GM23338 (cell line): ENCODE measurements at regions not wholly inside any gene's neighbourhood (a gene's known extent, or its start where the extent isn't known, plus 50 kb on each side); places are given as distances from the start of the nearest gene placed in this dataset.

ENCODE experiments used
- ATAC-seq: fragments of 200-7000 bp; cut with Tn5 transposase; 3 replicates; pipeline ENCODE4 v1.9.1; 2020
- DNase-seq: peaks from one replicate; pipeline ENCODE4 v3.0.0-alpha.2; 2015; ENCODE audit warnings: low spot score
- H2AFZ ChIP-seq: fragments of 200-600 bp; sonication (generic); 2 replicates; pipeline ENCODE4 v1.8.0; 2016; ENCODE audit warnings: antibody characterized with exemption, mild to moderate bottlenecking, moderate library complexity
- H3F3A ChIP-seq: fragments of 200-600 bp; sonication (generic); replicated peaks from 2 replicates; pipeline ENCODE4 v1.8.0; 2017; ENCODE audit warnings: antibody characterized with exemption, mixed run types, low read depth
- H3K27ac ChIP-seq: fragments of 200-600 bp; sonication (generic); 2 replicates; pipeline ENCODE4 v1.6.1; 2016; ENCODE audit warnings: low read depth
- H3K27me3 ChIP-seq: fragments of 200-600 bp; sonication (generic); 2 replicates; pipeline ENCODE4 v1.8.0; 2016; ENCODE audit warnings: mild to moderate bottlenecking, mixed run types, moderate library complexity; ENCODE audit not compliant: insufficient read depth
- H3K36me3 ChIP-seq: fragments of 200-600 bp; sonication (generic); 2 replicates; pipeline ENCODE4 v1.8.0; 2016; ENCODE audit warnings: mild to moderate bottlenecking; ENCODE audit not compliant: insufficient read depth
- H3K4me1 ChIP-seq: fragments of 200-600 bp; sonication (generic); 2 replicates; pipeline ENCODE4 v1.8.0; 2016; ENCODE audit warnings: mild to moderate bottlenecking, moderate library complexity; ENCODE audit not compliant: insufficient read depth
- H3K4me2 ChIP-seq: fragments of 200-600 bp; sonication (generic); 2 replicates; pipeline ENCODE4 v1.7.1; 2017; ENCODE audit warnings: mixed run types
- H3K4me3 ChIP-seq: fragments of 200-600 bp; sonication (generic); 2 replicates; pipeline ENCODE4 v1.6.1; 2016; ENCODE audit warnings: mixed run types
- H3K79me2 ChIP-seq: fragments of 200-600 bp; sonication (generic); replicated peaks from 2 replicates; pipeline ENCODE4 v1.8.0; 2017; ENCODE audit warnings: mild to moderate bottlenecking; ENCODE audit not compliant: insufficient read depth
- H3K9me2 ChIP-seq: fragments of 200-600 bp; sonication (generic); 2 replicates; pipeline ENCODE4 v1.8.0; 2017; ENCODE audit not compliant: insufficient read depth
- H4K20me1 ChIP-seq: fragments of 200-600 bp; sonication (generic); replicated peaks from 2 replicates; pipeline ENCODE4 v1.8.0; 2017; ENCODE audit warnings: mild to moderate bottlenecking; ENCODE audit not compliant: insufficient read depth
- H3K27ac Mint-ChIP-seq: 2 replicates; pipeline ENCODE4 v1.8.0; 2020; ENCODE audit warnings: inconsistent platforms, mild to moderate bottlenecking, moderate library complexity, mixed read lengths
- H3K27me3 Mint-ChIP-seq: 3 replicates; pipeline ENCODE4 v1.8.0; 2022; ENCODE audit warnings: low read depth, mild to moderate bottlenecking, moderate library complexity, mixed read lengths, inconsistent platforms; ENCODE audit not compliant: insufficient read depth, poor library complexity
- H3K36me3 Mint-ChIP-seq: 3 replicates; pipeline ENCODE4 v1.8.0; 2021; ENCODE audit warnings: low read depth, mild to moderate bottlenecking, inconsistent platforms, moderate library complexity, mixed read lengths
- H3K4me1 Mint-ChIP-seq: 3 replicates; pipeline ENCODE4 v1.8.0; 2020; ENCODE audit warnings: mild to moderate bottlenecking, inconsistent platforms, mixed read lengths
- H3K4me3 Mint-ChIP-seq: 3 replicates; pipeline ENCODE4 v1.8.0; 2021; ENCODE audit warnings: moderate library complexity, mild to moderate bottlenecking, inconsistent platforms, mixed read lengths
- H3K9me3 Mint-ChIP-seq: 3 replicates; pipeline ENCODE4 v1.8.0; 2020; ENCODE audit warnings: moderate library complexity, mild to moderate bottlenecking, inconsistent platforms, mixed read lengths
- EZH2 ChIP-seq: fragments of 200-600 bp; sonication (generic); IDR thresholded peaks from one replicate; pipeline ENCODE4 v1.8.0; 2017; ENCODE audit warnings: antibody characterized with exemption, mild to moderate bottlenecking, low read depth; ENCODE audit not compliant: unreplicated experiment
- EZH2phosphoT487 ChIP-seq: fragments of 200-600 bp; sonication (generic); IDR thresholded peaks from one replicate; pipeline ENCODE4 v1.8.1; 2018; ENCODE audit warnings: antibody characterized with exemption; ENCODE audit not compliant: unreplicated experiment
- JUNB ChIP-seq: IDR thresholded peaks from one replicate; pipeline ENCODE4 v1.6.1; 2016; ENCODE audit warnings: antibody characterized with exemption; ENCODE audit not compliant: unreplicated experiment
- NANOG ChIP-seq: IDR thresholded peaks from 2 replicates; pipeline ENCODE4 v1.6.1; 2016; ENCODE audit warnings: antibody characterized with exemption, borderline replicate concordance
- STAT1 ChIP-seq: IDR thresholded peaks from one replicate; pipeline ENCODE4 v1.6.1; 2016; ENCODE audit warnings: antibody characterized with exemption; ENCODE audit not compliant: unreplicated experiment
- TF ChIP-seq, protein P1 (sequence below): IDR thresholded peaks from one replicate; pipeline ENCODE4 v1.6.1; 2018; ENCODE audit warnings: antibody characterized with exemption; ENCODE audit not compliant: unreplicated experiment
- TF ChIP-seq, protein P2 (sequence below), 2 experiments: fragments of 200-600 bp in 1 of 2; sonication (generic) in 1 of 2; conservative IDR thresholded peaks; 2 replicates each; pipeline versions ENCODE4 v1.5.1 to v1.6.1; 2016 to 2017; ENCODE audit warnings: antibody characterized with exemption in 2 of 2, low read depth in 2 of 2, mild to moderate bottlenecking in 2 of 2, moderate library complexity in 1 of 2
- TF ChIP-seq, protein P3 (sequence below): IDR thresholded peaks from 2 replicates; pipeline ENCODE4 v1.6.1; 2016; ENCODE audit warnings: antibody characterized with exemption

DNA sequence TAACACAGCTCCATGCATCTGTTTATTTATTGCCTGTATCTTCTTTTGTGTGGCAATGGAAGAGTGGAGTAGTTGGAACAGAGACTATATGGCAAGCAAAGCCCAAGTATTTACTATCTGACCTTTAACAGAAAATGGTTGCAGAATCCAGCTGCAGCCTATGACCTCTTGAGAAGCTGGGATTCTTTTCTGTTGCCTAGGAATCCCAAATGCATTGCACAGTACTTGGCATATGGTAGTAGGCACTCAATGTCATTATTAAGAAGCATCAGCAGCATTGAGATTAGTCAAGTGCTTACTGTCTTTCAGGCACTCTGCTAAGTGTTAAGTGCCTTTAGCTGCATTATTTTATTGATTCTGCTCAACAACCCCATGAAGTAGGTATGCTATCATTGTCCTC lies 331.6 kb downstream of the CCDC85A start:
- H3K79me2 ChIP-seq, result no peaks in the 10 kb centered on the region
- Mint-ChIP-seq H3K4me3 (no peak overlapping the region), H3K27me3 (no peaks in the 10 kb centered on the region), H3K36me3 (no peaks in the 10 kb centered on the region), H3K27ac (no peak overlapping the region), H3K4me1 (no peaks in the 10 kb centered on the region), H3K9me3 (peaks cover 4% of the 10 kb centered on the region; the same call in 2 of the 3 replicates)
- no peaks in the 10 kb centered on the region for H3K36me3 ChIP-seq
- no peak overlapping the region for H3K27ac ChIP-seq
- H3K4me3 ChIP-seq, result no peak overlapping the region
- TF ChIP-seq EZH2phosphoT487 (no peak), NANOG (no peak), JUNB (no peak), EZH2 (no peak), STAT1 (no peak)
- TF ChIP-seq, protein P1, sequence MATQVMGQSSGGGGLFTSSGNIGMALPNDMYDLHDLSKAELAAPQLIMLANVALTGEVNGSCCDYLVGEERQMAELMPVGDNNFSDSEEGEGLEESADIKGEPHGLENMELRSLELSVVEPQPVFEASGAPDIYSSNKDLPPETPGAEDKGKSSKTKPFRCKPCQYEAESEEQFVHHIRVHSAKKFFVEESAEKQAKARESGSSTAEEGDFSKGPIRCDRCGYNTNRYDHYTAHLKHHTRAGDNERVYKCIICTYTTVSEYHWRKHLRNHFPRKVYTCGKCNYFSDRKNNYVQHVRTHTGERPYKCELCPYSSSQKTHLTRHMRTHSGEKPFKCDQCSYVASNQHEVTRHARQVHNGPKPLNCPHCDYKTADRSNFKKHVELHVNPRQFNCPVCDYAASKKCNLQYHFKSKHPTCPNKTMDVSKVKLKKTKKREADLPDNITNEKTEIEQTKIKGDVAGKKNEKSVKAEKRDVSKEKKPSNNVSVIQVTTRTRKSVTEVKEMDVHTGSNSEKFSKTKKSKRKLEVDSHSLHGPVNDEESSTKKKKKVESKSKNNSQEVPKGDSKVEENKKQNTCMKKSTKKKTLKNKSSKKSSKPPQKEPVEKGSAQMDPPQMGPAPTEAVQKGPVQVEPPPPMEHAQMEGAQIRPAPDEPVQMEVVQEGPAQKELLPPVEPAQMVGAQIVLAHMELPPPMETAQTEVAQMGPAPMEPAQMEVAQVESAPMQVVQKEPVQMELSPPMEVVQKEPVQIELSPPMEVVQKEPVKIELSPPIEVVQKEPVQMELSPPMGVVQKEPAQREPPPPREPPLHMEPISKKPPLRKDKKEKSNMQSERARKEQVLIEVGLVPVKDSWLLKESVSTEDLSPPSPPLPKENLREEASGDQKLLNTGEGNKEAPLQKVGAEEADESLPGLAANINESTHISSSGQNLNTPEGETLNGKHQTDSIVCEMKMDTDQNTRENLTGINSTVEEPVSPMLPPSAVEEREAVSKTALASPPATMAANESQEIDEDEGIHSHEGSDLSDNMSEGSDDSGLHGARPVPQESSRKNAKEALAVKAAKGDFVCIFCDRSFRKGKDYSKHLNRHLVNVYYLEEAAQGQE, result no peak
- TF ChIP-seq, protein P2, sequence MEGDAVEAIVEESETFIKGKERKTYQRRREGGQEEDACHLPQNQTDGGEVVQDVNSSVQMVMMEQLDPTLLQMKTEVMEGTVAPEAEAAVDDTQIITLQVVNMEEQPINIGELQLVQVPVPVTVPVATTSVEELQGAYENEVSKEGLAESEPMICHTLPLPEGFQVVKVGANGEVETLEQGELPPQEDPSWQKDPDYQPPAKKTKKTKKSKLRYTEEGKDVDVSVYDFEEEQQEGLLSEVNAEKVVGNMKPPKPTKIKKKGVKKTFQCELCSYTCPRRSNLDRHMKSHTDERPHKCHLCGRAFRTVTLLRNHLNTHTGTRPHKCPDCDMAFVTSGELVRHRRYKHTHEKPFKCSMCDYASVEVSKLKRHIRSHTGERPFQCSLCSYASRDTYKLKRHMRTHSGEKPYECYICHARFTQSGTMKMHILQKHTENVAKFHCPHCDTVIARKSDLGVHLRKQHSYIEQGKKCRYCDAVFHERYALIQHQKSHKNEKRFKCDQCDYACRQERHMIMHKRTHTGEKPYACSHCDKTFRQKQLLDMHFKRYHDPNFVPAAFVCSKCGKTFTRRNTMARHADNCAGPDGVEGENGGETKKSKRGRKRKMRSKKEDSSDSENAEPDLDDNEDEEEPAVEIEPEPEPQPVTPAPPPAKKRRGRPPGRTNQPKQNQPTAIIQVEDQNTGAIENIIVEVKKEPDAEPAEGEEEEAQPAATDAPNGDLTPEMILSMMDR (conservative IDR thresholded peaks at IDR 0.05; ENCODE audit: low read depth in 2 of 2), result no peak
- TF ChIP-seq, protein P3, sequence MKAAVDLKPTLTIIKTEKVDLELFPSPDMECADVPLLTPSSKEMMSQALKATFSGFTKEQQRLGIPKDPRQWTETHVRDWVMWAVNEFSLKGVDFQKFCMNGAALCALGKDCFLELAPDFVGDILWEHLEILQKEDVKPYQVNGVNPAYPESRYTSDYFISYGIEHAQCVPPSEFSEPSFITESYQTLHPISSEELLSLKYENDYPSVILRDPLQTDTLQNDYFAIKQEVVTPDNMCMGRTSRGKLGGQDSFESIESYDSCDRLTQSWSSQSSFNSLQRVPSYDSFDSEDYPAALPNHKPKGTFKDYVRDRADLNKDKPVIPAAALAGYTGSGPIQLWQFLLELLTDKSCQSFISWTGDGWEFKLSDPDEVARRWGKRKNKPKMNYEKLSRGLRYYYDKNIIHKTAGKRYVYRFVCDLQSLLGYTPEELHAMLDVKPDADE, result no peak
- H4K20me1 ChIP-seq, result no peaks in the 10 kb centered on the region
- no peaks in the 10 kb centered on the region for H3F3A ChIP-seq
- no peak for ATAC-seq
- no peaks in the 10 kb centered on the region for H3K9me2 ChIP-seq
- DNase-seq, result no peak
- H2AFZ ChIP-seq, result no peak overlapping the region
- H3K4me2 ChIP-seq, result no peak overlapping the region
- no peaks in the 10 kb centered on the region for H3K27me3 ChIP-seq
- no peaks in the 10 kb centered on the region for H3K4me1 ChIP-seq

DNA sequence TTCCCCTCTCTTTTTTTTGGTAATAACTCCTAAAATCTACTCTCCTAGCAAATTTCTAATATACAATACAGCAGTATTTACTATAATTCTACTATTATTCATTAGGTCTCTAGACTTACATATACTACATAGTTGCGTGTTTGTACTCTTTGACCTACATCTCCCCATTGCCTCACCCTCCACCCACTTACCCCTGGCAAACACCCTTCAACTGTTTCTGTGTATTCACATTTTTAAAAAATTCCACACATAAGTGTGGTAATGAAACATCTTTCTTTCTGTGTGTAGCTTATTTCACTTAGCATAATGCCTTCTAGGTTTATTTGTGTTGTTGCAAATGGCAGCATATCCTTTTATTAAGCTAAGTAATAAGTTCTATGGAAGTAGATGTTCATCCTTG lies 336.0 kb downstream of the CCDC85A start:
- Mint-ChIP-seq H3K9me3 (no peaks in the 10 kb centered on the region), H3K27me3 (no peaks in the 10 kb centered on the region), H3K36me3 (no peaks in the 10 kb centered on the region), H3K4me1 (no peaks in the 10 kb centered on the region), H3K4me3 (no peak overlapping the region), H3K27ac (no peak overlapping the region)
- Histone ChIP-seq H3K79me2 (no peaks in the 10 kb centered on the region), H3K9me2 (no peaks in the 10 kb centered on the region), H3K36me3 (no peaks in the 10 kb centered on the region), H3K27ac (no peak overlapping the region), H3K27me3 (no peaks in the 10 kb centered on the region), H4K20me1 (no peaks in the 10 kb centered on the region), H2AFZ (no peak overlapping the region), H3F3A (no peaks in the 10 kb centered on the region), H3K4me3 (no peak overlapping the region), H3K4me1 (no peaks in the 10 kb centered on the region), H3K4me2 (no peak overlapping the region)
- TF ChIP-seq JUNB, result no peak
- TF ChIP-seq, protein P3, result no peak
- ATAC-seq (no peak), DNase-seq (no peak)
